HPDE6-E6E7 (cell line): ENCODE measurements at regions not wholly inside any gene's neighbourhood (a gene's known extent, or its start where the extent isn't known, plus 50 kb on each side); places are given as distances from the start of the nearest gene placed in this dataset.
"Not testable (repeated sequence)": the region's sequence is repeated elsewhere in the genome, so short reads cannot be mapped to it uniquely, and the experiment has no call there.

Source experiments
- DNase-seq: peaks from one replicate; pipeline ENCODE4 v3.0.0; 2011; ENCODE audit warnings: missing footprints; ENCODE audit errors: extremely low spot score

GRCh38 chr1:149841597-149842238 is 57.6 kb upstream of the BOLA1 start:
- DNase-seq: not testable (repeated sequence)

DNA sequence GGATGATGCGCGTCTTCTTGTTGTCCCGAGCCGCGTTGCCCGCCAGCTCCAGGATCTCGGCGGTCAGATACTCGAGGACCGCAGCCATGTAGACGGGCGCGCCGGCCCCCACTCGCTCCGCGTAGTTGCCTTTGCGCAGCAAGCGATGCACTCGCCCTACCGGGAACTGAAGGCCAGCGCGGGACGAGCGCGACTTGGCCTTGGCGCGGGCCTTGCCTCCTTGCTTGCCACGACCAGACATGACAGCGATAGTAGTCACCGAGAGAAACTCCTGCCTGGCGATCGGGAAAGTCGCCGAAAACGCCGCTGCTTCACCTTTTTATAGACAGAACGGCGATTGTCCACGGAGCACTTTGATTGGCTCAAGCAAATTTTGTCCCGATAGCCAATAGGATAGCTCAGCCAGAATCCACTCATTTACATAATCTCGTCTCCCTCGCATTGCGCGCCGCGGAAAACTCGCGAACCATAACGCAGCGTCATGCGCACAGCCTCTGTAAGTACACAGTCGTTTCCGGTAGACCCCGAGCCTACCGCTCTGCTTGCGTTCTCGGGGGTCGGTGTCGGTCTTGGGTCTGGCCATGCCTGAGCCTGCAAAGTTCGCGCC is 56.8 kb upstream of the BOLA1 start:
- not testable (repeated sequence) for DNase-seq

- no peak for DNase-seq
Measured at GRCh38 chr1:149843431-149844041, 55.8 kb upstream of the BOLA1 start.

- peak; percentile 31 for DNase-seq
Measured at GRCh38 chr1:149844101-149844500, 55.3 kb upstream of the BOLA1 start.

- no peak for DNase-seq
Measured at GRCh38 chr1:149844650-149845255, 54.6 kb upstream of the BOLA1 start.

- DNase-seq: no peak
Measured at GRCh38 chr1:149845416-149845815, 54.0 kb upstream of the BOLA1 start.

GRCh38 chr1:149846042-149846441 is 53.3 kb upstream of the BOLA1 start:
- DNase-seq: no peak

DNA sequence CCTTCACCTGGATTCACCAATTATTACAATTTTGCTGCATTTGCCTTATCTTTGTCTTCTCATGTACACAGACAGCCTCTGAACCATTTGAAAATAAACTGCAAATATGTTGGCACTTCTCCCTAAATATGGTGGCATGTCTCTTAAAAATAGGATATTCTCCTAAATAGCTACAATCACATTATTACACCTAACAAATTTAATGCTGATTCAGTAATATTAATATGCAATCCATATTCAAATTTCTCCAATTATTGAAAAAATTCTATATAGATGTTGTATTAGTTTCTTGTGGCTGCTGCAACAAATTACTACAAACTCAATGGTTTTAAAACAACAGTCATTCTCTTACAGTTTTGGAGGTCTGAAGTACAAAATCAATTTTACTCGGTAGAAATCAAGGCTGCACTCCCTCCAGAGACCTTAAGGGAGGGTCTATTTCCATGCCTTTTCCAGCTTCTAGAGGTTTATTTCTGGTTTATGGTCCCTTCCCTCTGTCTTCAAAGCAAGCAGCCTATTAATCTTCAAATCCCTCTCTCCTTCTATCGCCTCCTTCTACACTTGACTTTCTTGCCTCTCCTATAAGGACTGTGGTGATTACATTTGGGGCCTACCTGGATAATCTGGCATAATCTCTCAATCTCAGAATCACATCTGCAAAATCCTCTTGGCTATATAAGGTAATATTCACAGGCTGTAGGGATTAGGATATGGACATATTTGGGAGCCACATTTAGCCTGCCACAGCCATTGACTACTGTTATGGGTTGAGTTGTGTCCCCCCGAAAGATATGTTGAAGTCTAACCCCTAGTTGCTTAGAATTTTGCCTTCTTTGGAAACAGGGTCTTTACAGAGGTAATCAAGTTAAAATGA is 52.5 kb upstream of the BOLA1 start:
- DNase-seq: no peak

GRCh38 chr1:149848340-149849110 is 50.8 kb upstream of the BOLA1 start:
- DNase-seq: no peak

DNA sequence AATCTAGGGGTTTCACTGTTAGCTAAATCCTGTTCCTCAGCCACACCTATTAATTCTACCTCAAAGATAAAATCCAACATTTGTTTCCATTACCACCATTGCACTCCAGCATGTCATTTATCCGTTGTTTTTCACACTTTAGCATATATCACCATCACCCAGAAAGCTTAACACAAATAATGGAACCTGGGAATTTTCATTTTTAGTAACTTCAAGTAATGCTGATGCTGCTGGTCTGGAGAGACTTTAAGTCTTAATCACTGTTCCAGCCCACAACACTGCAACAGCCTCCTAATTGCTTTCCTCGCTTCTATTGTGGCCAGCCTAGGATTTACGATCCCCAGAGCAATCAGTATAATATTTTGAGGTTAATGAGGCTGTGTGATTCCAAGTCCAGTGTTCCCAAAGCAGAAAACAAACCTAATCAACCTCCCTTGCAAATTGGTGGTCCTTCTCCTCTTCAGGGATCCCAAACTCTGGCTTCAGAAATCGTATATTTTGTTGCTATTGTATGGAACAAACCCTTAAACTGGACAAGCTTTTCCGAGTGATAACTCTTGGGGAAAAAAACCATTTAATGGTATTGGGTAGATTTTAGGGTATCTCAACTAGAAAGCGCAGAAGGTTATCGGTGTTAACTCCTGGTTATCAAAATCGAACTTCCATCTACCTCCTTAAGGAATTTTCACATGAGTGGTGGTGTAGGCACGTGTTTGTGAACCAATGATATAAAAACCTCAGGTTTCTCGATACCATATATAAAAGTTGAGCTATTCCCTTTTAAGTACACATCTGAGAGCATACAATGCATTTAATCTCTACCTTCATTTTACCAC is 50.0 kb upstream of the BOLA1 start:
- no peak for DNase-seq
